GM12865 (cell line): ENCODE measurements at regions not wholly inside any gene's neighbourhood (a gene's known extent, or its start where the extent isn't known, plus 50 kb on each side); places are given as distances from the start of the nearest gene placed in this dataset.

Experiments
- DNase-seq: peaks from one replicate; pipeline ENCODE4 v3.0.0; 2010; ENCODE audit warnings: low read depth
- H3K4me3 ChIP-seq: 2 replicates; pipeline ENCODE4 v1.5.1; 2011; ENCODE audit warnings: mild to moderate bottlenecking, low read depth, low read length, control low read depth
- CTCF ChIP-seq: IDR thresholded peaks from 2 replicates; pipeline ENCODE4 v1.5.1; 2011; ENCODE audit warnings: low read length, control low read depth, low read depth, inconsistent platforms; ENCODE audit not compliant: insufficient read depth; ENCODE audit errors: missing control alignments

DNA sequence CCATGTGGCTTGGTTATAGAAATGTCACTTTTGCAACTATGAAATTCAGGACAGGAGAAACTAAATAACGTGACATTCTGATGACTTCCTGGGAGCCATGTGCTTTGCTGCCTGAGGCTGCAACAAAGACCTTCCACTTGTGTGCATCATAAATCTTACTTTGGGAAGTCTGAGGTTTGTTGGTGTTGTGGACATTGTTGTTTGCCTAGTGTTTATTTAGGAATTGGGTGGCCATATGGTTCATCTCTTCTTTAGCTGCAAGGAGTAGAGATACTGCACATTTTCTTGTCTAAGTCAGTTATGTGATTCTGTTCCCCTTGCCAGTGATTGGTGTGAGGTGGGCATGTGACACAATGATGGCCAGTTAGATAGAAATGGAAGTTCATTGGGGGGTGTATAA lies 167.3 kb upstream of the SSTR1 start:
- no peak for TF ChIP-seq CTCF
- no peak overlapping the region for H3K4me3 ChIP-seq
- no peak for DNase-seq

DNA sequence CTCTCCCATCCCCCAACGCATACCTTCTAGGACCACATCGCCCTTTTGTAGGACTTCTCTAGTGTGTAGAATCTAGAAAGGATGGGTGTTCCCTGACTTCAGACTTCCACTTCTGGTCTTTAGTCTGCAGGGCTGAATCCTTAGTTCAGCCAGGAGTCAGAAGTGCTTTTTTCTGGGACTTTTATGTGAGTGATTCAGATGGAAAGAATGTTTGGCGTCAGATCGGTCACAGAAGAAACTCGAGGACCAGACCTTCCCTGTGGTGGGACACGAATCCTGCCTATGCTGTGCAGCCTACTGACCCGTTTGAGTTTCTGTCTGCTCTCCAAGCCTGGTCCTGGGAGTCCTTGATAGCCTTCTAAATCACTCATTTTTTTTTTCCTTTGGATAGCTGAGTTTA lies 165.4 kb upstream of the SSTR1 start:
- DNase-seq, result no peak
- H3K4me3 ChIP-seq, result no peak overlapping the region
- TF ChIP-seq CTCF, result no peak

DNA sequence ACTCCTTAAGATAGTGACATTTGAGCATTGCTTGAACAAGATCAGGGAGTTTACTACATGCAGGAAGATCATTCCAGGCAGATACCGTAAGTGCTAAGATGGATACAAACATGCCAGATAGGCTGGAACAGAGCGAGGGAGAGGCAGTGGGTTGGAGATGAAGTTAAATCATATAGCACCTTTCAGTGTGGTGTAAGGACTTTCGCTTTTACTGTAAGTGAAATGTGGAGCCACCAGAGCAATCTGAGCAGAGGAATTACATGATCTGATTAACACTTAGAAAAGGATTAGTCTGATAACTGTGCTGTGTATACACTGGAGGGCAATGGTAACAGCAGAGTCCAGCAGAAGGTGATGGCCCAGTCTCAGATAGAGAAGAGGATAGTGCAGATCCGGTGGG lies 163.0 kb upstream of the SSTR1 start:
- no peak for DNase-seq
- H3K4me3 ChIP-seq, result no peak overlapping the region
- TF ChIP-seq CTCF, result no peak

DNA sequence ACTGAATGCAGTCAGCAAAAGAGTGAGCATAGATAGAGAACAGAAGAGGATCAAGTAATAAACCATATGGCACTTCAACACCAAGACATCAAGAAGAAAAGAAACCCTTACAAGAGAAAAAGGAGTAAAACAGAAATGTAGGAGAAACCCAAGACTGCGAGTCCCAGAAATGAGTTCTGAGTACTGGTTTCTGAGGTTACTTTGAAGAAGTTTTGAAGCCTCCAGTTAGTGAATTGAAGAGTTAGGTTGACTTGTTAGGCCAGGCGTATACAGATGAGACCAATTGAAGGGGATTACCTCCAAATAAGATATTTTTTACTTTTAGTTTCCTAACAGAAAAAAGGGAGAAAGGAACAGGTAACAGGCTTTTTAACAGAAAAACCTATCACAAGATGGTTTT lies 162.2 kb upstream of the SSTR1 start:
- no peak overlapping the region for H3K4me3 ChIP-seq
- no peak for TF ChIP-seq CTCF
- no peak for DNase-seq

GRCh38 chr14:38046160-38046559 lies 161.5 kb upstream of the SSTR1 start:
- DNase-seq, result no peak
- H3K4me3 ChIP-seq, result no peak overlapping the region
- no peak for TF ChIP-seq CTCF

- DNase-seq, result no peak
- TF ChIP-seq CTCF, result no peak
- no peak overlapping the region for H3K4me3 ChIP-seq
Measured at GRCh38 chr14:38047195-38047902, 160.4 kb upstream of the SSTR1 start.

- no peak for DNase-seq
- no peak overlapping the region for H3K4me3 ChIP-seq
- no peak for TF ChIP-seq CTCF
Measured at GRCh38 chr14:38053666-38054065, 154.0 kb upstream of the SSTR1 start.
